ENCODE measurements at regions not wholly inside any gene's neighbourhood (a gene's known extent, or its start where the extent isn't known, plus 50 kb on each side); places are given as distances from the start of the nearest gene placed in this dataset.

DNA sequence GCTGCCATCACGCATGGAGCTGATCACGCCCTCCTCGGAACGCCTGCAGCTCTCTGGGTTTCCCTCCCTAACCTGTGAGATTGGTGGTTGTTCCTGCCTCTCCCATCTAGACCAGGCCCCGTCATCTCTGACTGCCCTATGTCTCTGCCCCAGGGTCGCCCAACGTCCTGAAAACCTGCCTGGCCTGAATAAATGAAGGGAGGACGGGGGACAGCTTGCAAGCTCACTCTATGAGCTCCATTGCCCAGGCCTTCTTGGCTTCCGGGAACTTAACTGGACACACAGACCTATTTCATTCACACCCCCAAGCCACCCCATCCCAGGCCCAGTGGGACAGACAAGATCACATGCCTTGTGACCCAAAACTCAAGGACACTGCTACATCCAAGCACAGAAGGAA, 274.2 kb downstream of the XXYLT1 start:
- Histone ChIP-seq H3K27ac (no peak overlapping the region), H3K4me1 (replicated peaks) (no peaks in the 10 kb centered on the region), H3K9me3 (no peaks in the 10 kb centered on the region), H3K27me3 (replicated peaks; ENCODE audit: insufficient read depth) (no peaks in the 10 kb centered on the region), H3K36me3 (no peaks in the 10 kb centered on the region), H3K4me3 (no peak overlapping the region)
- intact Hi-C loops (cut with DNase I) = no loop called here
- TF ChIP-seq POLR2AphosphoS5 (IDR thresholded peaks at IDR 0.05) = no peak
- TF ChIP-seq, protein P1, sequence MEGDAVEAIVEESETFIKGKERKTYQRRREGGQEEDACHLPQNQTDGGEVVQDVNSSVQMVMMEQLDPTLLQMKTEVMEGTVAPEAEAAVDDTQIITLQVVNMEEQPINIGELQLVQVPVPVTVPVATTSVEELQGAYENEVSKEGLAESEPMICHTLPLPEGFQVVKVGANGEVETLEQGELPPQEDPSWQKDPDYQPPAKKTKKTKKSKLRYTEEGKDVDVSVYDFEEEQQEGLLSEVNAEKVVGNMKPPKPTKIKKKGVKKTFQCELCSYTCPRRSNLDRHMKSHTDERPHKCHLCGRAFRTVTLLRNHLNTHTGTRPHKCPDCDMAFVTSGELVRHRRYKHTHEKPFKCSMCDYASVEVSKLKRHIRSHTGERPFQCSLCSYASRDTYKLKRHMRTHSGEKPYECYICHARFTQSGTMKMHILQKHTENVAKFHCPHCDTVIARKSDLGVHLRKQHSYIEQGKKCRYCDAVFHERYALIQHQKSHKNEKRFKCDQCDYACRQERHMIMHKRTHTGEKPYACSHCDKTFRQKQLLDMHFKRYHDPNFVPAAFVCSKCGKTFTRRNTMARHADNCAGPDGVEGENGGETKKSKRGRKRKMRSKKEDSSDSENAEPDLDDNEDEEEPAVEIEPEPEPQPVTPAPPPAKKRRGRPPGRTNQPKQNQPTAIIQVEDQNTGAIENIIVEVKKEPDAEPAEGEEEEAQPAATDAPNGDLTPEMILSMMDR (IDR thresholded peaks at IDR 0.05) = no peak
- no peak for TF ChIP-seq POLR2A (IDR thresholded peaks at IDR 0.05)
- no peak for DNase-seq (ENCODE audit: low spot score)
- WGBS = 94% methylated on average over 9 of the region's 9 CpGs

DNA sequence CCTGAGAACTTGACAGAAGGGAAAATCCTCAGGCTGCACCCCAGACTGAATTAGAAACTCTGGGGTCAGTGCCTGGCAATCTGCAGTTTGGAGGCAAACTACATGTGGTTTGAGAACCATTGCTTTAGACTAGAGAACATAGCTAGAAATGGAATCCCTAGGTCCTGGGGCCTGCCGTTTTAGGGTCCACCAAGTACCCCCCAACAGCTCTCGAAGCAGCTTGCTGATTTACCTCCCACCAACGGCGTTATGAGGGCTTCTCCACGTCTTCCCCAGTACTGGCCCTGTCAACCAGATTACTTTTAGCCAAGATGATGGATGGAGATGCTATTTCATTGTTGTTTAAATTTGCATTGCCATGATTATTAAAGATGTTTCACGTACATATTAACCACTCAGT, 272.5 kb downstream of the XXYLT1 start:
- intact Hi-C loops (cut with DNase I) = no loop called here
- Histone ChIP-seq H3K36me3 (no peaks in the 10 kb centered on the region), H3K9me3 (no peaks in the 10 kb centered on the region), H3K4me3 (no peak overlapping the region), H3K27me3 (replicated peaks; ENCODE audit: insufficient read depth) (no peaks in the 10 kb centered on the region), H3K27ac (no peak overlapping the region), H3K4me1 (replicated peaks) (no peaks in the 10 kb centered on the region)
- no peak for DNase-seq (ENCODE audit: low spot score)
- TF ChIP-seq, protein P1 (IDR thresholded peaks at IDR 0.05) = no peak
- TF ChIP-seq POLR2AphosphoS5 (IDR thresholded peaks at IDR 0.05) (no peak), POLR2A (IDR thresholded peaks at IDR 0.05) (no peak)
- WGBS = 97% methylated on average over 6 of the region's 6 CpGs

DNA sequence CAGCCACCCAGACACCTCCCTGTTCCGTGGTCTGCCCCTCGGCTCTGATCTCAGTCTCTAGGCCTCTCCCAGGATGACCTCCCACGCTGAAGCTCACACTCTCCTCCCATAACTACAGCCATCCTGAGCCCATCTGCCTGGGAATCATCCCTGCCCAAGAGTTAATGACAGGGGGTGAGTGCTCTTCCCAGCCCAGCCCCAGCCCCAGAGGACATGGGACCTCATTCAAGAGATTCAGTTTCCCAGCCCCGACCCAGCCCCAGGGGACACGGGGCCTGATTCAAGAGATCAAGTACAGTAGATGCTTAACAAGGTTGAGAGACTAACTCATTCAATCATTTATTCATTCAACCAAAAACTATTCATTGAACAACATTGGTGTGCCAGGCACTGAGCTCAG, 272.0 kb downstream of the XXYLT1 start:
- no peaks in the 10 kb centered on the region for H3K9me3 ChIP-seq
- no peak overlapping the region for H3K27ac ChIP-seq
- WGBS = 86% methylated on average over 5 of the region's 5 CpGs
- H3K4me3 ChIP-seq = no peak overlapping the region
- H3K4me1 ChIP-seq (replicated peaks) = no peaks in the 10 kb centered on the region
- TF ChIP-seq POLR2A (IDR thresholded peaks at IDR 0.05) (no peak), POLR2AphosphoS5 (IDR thresholded peaks at IDR 0.05) (no peak)
- TF ChIP-seq, protein P1 (IDR thresholded peaks at IDR 0.05) = no peak
- intact Hi-C loops (cut with DNase I) = no loop called here
- no peaks in the 10 kb centered on the region for H3K36me3 ChIP-seq
- no peak for DNase-seq (ENCODE audit: low spot score)
- no peaks in the 10 kb centered on the region for H3K27me3 ChIP-seq (replicated peaks; ENCODE audit: insufficient read depth)

DNA sequence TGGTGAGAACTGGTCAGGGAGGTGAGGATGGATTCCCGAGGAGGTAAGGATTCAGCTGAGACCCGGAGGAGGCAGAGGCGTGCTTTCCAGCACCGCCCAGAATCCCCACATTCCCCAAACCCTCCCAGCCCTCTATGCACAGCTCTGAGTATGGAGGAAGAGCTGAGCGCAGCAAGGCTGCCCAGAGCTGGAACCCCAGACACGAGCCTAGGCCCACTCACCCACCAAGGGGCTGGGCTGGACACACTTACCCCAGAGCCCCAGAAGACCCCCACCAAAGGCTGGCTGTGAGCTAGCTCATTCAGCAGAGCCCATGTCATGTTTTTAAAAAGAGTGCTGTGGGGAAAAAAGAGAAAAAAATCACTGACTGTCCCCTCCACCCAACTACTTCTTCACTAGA, 271.5 kb downstream of the XXYLT1 start:
- Histone ChIP-seq H3K27ac (no peak overlapping the region), H3K4me3 (no peak overlapping the region), H3K27me3 (replicated peaks; ENCODE audit: insufficient read depth) (no peaks in the 10 kb centered on the region), H3K36me3 (no peaks in the 10 kb centered on the region), H3K9me3 (no peaks in the 10 kb centered on the region), H3K4me1 (replicated peaks) (no peaks in the 10 kb centered on the region)
- TF ChIP-seq POLR2AphosphoS5 (IDR thresholded peaks at IDR 0.05) (no peak), POLR2A (IDR thresholded peaks at IDR 0.05) (no peak)
- TF ChIP-seq, protein P1 (IDR thresholded peaks at IDR 0.05) = no peak
- intact Hi-C loops (cut with DNase I) = no loop called here
- WGBS = 85% methylated on average over 6 of the region's 6 CpGs
- no peak for DNase-seq (ENCODE audit: low spot score)

DNA sequence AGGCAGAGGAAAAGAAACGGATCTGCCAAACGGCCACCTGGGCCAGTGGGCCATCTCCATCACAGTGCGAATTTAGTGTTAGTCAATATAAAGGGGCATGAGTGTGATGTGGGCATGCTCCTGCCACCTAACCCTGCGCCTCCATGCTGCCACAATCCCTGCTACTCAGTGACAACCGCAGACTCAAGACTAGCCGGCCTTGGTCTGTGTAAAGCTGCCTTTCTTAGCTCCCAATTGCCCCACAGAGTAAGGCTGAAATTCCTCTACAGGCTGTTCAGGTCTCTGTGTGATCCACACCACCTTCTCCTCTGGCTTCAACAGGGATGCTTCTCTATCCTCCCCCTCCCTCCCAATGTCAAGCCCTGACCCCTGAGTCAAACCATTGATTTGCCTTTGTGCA, 269.7 kb downstream of the XXYLT1 start:
- no peak overlapping the region for H3K4me3 ChIP-seq
- no peaks in the 10 kb centered on the region for H3K27me3 ChIP-seq (replicated peaks; ENCODE audit: insufficient read depth)
- no peak overlapping the region for H3K27ac ChIP-seq
- no peak for DNase-seq (ENCODE audit: low spot score)
- WGBS = 92% methylated on average over 6 of the region's 6 CpGs
- intact Hi-C loops (cut with DNase I) = loop anchor here (5.0 kb wide), 1 partner anchor 251 kb away; no protein-coding TSS in a partner anchor
- no peak for TF ChIP-seq POLR2AphosphoS5 (IDR thresholded peaks at IDR 0.05)
- no peaks in the 10 kb centered on the region for H3K9me3 ChIP-seq
- H3K36me3 ChIP-seq = no peaks in the 10 kb centered on the region
- H3K4me1 ChIP-seq (replicated peaks) = no peaks in the 10 kb centered on the region

Data from prostate gland (tissue), 2 donors.